GM12874 (cell line): ENCODE measurements at regions not wholly inside any gene's neighbourhood (a gene's known extent, or its start where the extent isn't known, plus 50 kb on each side); places are given as distances from the start of the nearest gene placed in this dataset.

Experiments used
- CTCF ChIP-seq: IDR thresholded peaks from 2 replicates; pipeline ENCODE4 v1.5.1; 2011; ENCODE audit warnings: low read depth, mild to moderate bottlenecking, control low read depth, low read length, moderate library complexity; ENCODE audit not compliant: insufficient read depth

GRCh38 chr11:112644410-112645131 is 316.6 kb upstream of the NCAM1 start:
- TF ChIP-seq CTCF, result no peak

GRCh38 chr11:112649856-112650255 is 311.4 kb upstream of the NCAM1 start:
- no peak for TF ChIP-seq CTCF

- TF ChIP-seq CTCF, result no peak
These were observed 310.7 kb upstream of the NCAM1 start for GRCh38 chr11:112650527-112650926.

GRCh38 chr11:112651386-112651785 is 309.8 kb upstream of the NCAM1 start:
- TF ChIP-seq CTCF, result no peak

- no peak for TF ChIP-seq CTCF
These were observed 308.3 kb upstream of the NCAM1 start for GRCh38 chr11:112652786-112653390.

- TF ChIP-seq CTCF, result no peak
These were observed 305.8 kb upstream of the NCAM1 start for GRCh38 chr11:112655371-112655770.

GRCh38 chr11:112656772-112657428 is 304.3 kb upstream of the NCAM1 start:
- no peak for TF ChIP-seq CTCF
